ENCODE measurements at regions not wholly inside any gene's neighbourhood (a gene's known extent, or its start where the extent isn't known, plus 50 kb on each side); places are given as distances from the start of the nearest gene placed in this dataset.
"Not testable (repeated sequence)": the region's sequence is repeated elsewhere in the genome, so short reads cannot be mapped to it uniquely, and the experiment has no call there.

GRCh38 chr17:71777048-71777640, 343.7 kb upstream of the SOX9 start:
- DNase-seq = no peak

- DNase-seq = no peak
Observed at GRCh38 chr17:71779482-71779881, 341.3 kb upstream of the SOX9 start.

GRCh38 chr17:71780596-71780995, 340.2 kb upstream of the SOX9 start:
- DNase-seq = no peak

- not testable (repeated sequence) for DNase-seq
Observed at GRCh38 chr17:71782021-71782420, 338.8 kb upstream of the SOX9 start.

- no peak for DNase-seq
Observed at GRCh38 chr17:71790791-71791190, 330.0 kb upstream of the SOX9 start.

GRCh38 chr17:71791311-71791710, 329.5 kb upstream of the SOX9 start:
- no peak for DNase-seq

GRCh38 chr17:71792966-71793365, 327.9 kb upstream of the SOX9 start:
- no peak for DNase-seq

GRCh38 chr17:71793518-71793917, 327.3 kb upstream of the SOX9 start:
- no peak for DNase-seq

GRCh38 chr17:71798701-71799100, 322.1 kb upstream of the SOX9 start:
- DNase-seq = no peak

GRCh38 chr17:71799657-71800056, 321.2 kb upstream of the SOX9 start:
- DNase-seq = no peak

- DNase-seq = no peak
Observed at GRCh38 chr17:71801301-71801700, 319.5 kb upstream of the SOX9 start.

- no peak for DNase-seq
Observed at GRCh38 chr17:71802663-71803062, 318.2 kb upstream of the SOX9 start.

GRCh38 chr17:71803656-71804284, 317.1 kb upstream of the SOX9 start:
- no peak for DNase-seq

GRCh38 chr17:71809537-71809936, 311.3 kb upstream of the SOX9 start:
- DNase-seq = no peak

- DNase-seq = not testable (repeated sequence)
Observed at GRCh38 chr17:71813861-71814260, 307.0 kb upstream of the SOX9 start.

- DNase-seq = no peak
Observed at GRCh38 chr17:71821511-71821910, 299.3 kb upstream of the SOX9 start.

- no peak for DNase-seq
Observed at GRCh38 chr17:71824671-71825070, 296.1 kb upstream of the SOX9 start.

- no peak for DNase-seq
Observed at GRCh38 chr17:71825687-71826086, 295.1 kb upstream of the SOX9 start.

GRCh38 chr17:71828182-71828596, 292.6 kb upstream of the SOX9 start:
- DNase-seq = peak; percentile 93

- DNase-seq = no peak
Observed at GRCh38 chr17:71830866-71831265, 290.0 kb upstream of the SOX9 start.

GRCh38 chr17:71842986-71843385, 277.8 kb upstream of the SOX9 start:
- DNase-seq = no peak

- no peak for DNase-seq
Observed at GRCh38 chr17:71845337-71845736, 275.5 kb upstream of the SOX9 start.

- no peak for DNase-seq
Observed at GRCh38 chr17:71846561-71847110, 274.2 kb upstream of the SOX9 start.
